ENCODE measurements at regions not wholly inside any gene's neighbourhood (a gene's known extent, or its start where the extent isn't known, plus 50 kb on each side); places are given as distances from the start of the nearest gene placed in this dataset.

DNA sequence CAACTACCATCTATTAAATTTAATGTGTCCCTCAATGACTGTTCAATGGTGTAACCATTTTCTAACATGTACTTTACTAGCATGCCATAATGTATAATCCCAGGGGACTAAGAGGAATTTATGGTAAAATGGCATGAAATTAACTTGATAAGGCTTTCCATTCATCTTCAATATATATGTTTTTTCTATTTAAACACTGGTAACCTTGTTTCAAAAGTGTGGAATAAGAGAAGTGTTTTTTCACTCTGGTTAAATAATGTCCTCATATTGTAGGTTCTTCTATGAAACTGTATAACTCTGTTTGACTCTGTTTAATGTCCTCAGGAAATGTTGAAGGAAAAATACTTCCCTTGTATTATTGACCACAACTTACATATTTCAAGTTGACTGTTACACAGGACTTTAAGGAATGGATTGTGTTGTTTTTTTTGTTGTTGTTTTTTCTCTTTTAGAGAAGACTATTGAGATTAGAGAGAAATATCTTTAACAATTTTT, 113.8 kb upstream of the ARSJ start:
- no peak for DNase-seq (ENCODE audit: low spot score)
- Mint-ChIP-seq H3K36me3 (ENCODE audit: low read depth, unreplicated experiment) (no peaks in the 10 kb centered on the region), H3K27me3 (ENCODE audit: unreplicated experiment) (no peaks in the 10 kb centered on the region), H3K4me3 (ENCODE audit: unreplicated experiment) (no peak overlapping the region), H3K4me1 (ENCODE audit: unreplicated experiment) (no peaks in the 10 kb centered on the region), H3K9me3 (ENCODE audit: unreplicated experiment) (no peaks in the 10 kb centered on the region), H3K27ac (ENCODE audit: unreplicated experiment) (no peak overlapping the region)
- TF ChIP-seq, protein P1, sequence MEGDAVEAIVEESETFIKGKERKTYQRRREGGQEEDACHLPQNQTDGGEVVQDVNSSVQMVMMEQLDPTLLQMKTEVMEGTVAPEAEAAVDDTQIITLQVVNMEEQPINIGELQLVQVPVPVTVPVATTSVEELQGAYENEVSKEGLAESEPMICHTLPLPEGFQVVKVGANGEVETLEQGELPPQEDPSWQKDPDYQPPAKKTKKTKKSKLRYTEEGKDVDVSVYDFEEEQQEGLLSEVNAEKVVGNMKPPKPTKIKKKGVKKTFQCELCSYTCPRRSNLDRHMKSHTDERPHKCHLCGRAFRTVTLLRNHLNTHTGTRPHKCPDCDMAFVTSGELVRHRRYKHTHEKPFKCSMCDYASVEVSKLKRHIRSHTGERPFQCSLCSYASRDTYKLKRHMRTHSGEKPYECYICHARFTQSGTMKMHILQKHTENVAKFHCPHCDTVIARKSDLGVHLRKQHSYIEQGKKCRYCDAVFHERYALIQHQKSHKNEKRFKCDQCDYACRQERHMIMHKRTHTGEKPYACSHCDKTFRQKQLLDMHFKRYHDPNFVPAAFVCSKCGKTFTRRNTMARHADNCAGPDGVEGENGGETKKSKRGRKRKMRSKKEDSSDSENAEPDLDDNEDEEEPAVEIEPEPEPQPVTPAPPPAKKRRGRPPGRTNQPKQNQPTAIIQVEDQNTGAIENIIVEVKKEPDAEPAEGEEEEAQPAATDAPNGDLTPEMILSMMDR (IDR thresholded peaks at IDR 0.05; ENCODE audit: unreplicated experiment), result no peak

DNA sequence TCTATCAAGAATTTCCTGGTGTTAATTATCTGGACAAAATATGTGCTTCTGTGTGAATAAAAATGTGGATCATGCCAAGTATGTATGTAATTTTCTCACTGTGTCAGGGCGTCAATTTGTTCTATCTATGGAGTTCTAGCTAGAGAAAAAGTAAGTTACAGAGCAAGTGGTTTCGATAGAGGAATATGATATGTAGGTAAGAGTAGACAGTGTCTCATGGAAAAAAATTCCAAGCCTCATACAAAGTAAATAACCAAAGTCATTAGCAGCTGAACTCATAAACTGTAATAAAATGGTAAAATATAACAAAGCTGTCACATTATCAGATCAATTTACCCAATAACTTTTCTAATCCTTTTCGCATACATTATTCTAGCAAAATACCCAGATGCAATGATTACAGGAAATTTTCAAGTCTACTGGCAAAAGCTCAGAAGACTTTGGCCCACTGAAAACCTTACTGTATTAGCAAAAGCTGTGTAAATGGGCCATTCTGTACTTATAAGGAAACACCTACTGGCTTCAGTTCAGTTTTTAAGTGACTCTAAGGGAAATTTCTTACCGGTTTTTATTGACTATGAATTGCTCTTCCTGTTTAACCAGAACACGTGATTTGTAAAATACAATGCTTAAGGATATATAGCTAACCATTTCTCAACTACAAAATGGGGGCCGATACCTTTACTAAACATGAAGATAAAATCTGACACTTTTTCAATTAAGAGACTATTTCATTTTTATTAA, 121.0 kb upstream of the ARSJ start:
- Mint-ChIP-seq H3K27ac (ENCODE audit: unreplicated experiment) (no peak overlapping the region), H3K4me3 (ENCODE audit: unreplicated experiment) (no peak overlapping the region)
- TF ChIP-seq, protein P1 (IDR thresholded peaks at IDR 0.05; ENCODE audit: unreplicated experiment), result no peak

DNA sequence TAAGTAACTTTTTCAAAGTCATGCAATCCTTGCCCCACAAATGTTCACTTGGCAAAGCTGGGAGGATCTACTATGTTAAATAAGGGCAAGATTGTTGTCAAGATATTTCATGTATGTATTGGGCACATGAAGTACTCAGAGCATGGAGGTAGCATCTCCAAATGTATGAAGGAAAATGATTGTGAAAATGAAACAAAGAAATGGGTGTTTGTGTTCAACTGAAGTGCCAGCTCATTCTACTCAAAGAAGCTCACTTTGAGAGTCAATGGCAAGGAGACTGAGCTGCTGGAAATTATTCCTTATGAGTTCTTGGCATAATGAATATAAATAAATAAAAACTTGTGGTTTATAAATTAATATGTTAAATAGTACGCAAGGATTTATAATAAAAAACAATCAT, 124.5 kb upstream of the ARSJ start:
- DNase-seq (ENCODE audit: low spot score), result no peak
- H3K9me3 Mint-ChIP-seq (ENCODE audit: unreplicated experiment), result no peaks in the 10 kb centered on the region

More for the DNA sequence above, 121.0 kb upstream of the ARSJ start:
- no peak for DNase-seq (ENCODE audit: low spot score)
- H3K27me3 Mint-ChIP-seq (ENCODE audit: unreplicated experiment), result no peaks in the 10 kb centered on the region
- no peaks in the 10 kb centered on the region for H3K9me3 Mint-ChIP-seq (ENCODE audit: unreplicated experiment)
- peaks cover 12% of the 10 kb centered on the region for H3K4me1 Mint-ChIP-seq (ENCODE audit: unreplicated experiment)
- H3K36me3 Mint-ChIP-seq (ENCODE audit: low read depth, unreplicated experiment), result no peaks in the 10 kb centered on the region

GRCh38 chr4:114108869-114109268, 129.4 kb upstream of the ARSJ start:
- no peaks in the 10 kb centered on the region for H3K36me3 Mint-ChIP-seq (ENCODE audit: low read depth, unreplicated experiment)
- H3K4me3 Mint-ChIP-seq (ENCODE audit: unreplicated experiment), result no peak overlapping the region
- no peak overlapping the region for H3K27ac Mint-ChIP-seq (ENCODE audit: unreplicated experiment)
- no peaks in the 10 kb centered on the region for H3K9me3 Mint-ChIP-seq (ENCODE audit: unreplicated experiment)
- TF ChIP-seq, protein P1 (IDR thresholded peaks at IDR 0.05; ENCODE audit: unreplicated experiment), result no peak
- H3K27me3 Mint-ChIP-seq (ENCODE audit: unreplicated experiment), result no peaks in the 10 kb centered on the region
- peaks cover 3% of the 10 kb centered on the region for H3K4me1 Mint-ChIP-seq (ENCODE audit: unreplicated experiment)
- no peak for DNase-seq (ENCODE audit: low spot score)

More for the DNA sequence above, 124.5 kb upstream of the ARSJ start:
- TF ChIP-seq, protein P1 (IDR thresholded peaks at IDR 0.05; ENCODE audit: unreplicated experiment), result no peak
- peaks cover 8% of the 10 kb centered on the region for H3K4me1 Mint-ChIP-seq (ENCODE audit: unreplicated experiment)
- H3K27ac Mint-ChIP-seq (ENCODE audit: unreplicated experiment), result no peak overlapping the region
- no peaks in the 10 kb centered on the region for H3K36me3 Mint-ChIP-seq (ENCODE audit: low read depth, unreplicated experiment)
- no peak overlapping the region for H3K4me3 Mint-ChIP-seq (ENCODE audit: unreplicated experiment)
- H3K27me3 Mint-ChIP-seq (ENCODE audit: unreplicated experiment), result no peaks in the 10 kb centered on the region

- H3K36me3 Mint-ChIP-seq (ENCODE audit: low read depth, unreplicated experiment), result no peaks in the 10 kb centered on the region
- no peaks in the 10 kb centered on the region for H3K27me3 Mint-ChIP-seq (ENCODE audit: unreplicated experiment)
- no peak overlapping the region for H3K4me3 Mint-ChIP-seq (ENCODE audit: unreplicated experiment)
- no peak overlapping the region for H3K27ac Mint-ChIP-seq (ENCODE audit: unreplicated experiment)
- peaks cover 5% of the 10 kb centered on the region for H3K4me1 Mint-ChIP-seq (ENCODE audit: unreplicated experiment)
- TF ChIP-seq, protein P1 (IDR thresholded peaks at IDR 0.05; ENCODE audit: unreplicated experiment), result no peak
- H3K9me3 Mint-ChIP-seq (ENCODE audit: unreplicated experiment), result no peaks in the 10 kb centered on the region
- no peak for DNase-seq (ENCODE audit: low spot score)
These were observed 130.3 kb upstream of the ARSJ start for GRCh38 chr4:114109776-114110175.
